ENCODE measurements at regions not wholly inside any gene's neighbourhood (a gene's known extent, or its start where the extent isn't known, plus 50 kb on each side); places are given as distances from the start of the nearest gene placed in this dataset.

- no peak for DNase-seq (ENCODE audit: extremely low read depth, low read depth)
- TF ChIP-seq, protein P1, sequence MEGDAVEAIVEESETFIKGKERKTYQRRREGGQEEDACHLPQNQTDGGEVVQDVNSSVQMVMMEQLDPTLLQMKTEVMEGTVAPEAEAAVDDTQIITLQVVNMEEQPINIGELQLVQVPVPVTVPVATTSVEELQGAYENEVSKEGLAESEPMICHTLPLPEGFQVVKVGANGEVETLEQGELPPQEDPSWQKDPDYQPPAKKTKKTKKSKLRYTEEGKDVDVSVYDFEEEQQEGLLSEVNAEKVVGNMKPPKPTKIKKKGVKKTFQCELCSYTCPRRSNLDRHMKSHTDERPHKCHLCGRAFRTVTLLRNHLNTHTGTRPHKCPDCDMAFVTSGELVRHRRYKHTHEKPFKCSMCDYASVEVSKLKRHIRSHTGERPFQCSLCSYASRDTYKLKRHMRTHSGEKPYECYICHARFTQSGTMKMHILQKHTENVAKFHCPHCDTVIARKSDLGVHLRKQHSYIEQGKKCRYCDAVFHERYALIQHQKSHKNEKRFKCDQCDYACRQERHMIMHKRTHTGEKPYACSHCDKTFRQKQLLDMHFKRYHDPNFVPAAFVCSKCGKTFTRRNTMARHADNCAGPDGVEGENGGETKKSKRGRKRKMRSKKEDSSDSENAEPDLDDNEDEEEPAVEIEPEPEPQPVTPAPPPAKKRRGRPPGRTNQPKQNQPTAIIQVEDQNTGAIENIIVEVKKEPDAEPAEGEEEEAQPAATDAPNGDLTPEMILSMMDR (IDR thresholded peaks at IDR 0.05; ENCODE audit: low read depth, low read length, missing control alignments): no peak
- H3K4me3 ChIP-seq (replicated peaks; ENCODE audit: low read depth, low read length): no peak overlapping the region
These were observed 533.2 kb upstream of the FAT1 start for GRCh38 chr4:187256897-187257296.

DNA sequence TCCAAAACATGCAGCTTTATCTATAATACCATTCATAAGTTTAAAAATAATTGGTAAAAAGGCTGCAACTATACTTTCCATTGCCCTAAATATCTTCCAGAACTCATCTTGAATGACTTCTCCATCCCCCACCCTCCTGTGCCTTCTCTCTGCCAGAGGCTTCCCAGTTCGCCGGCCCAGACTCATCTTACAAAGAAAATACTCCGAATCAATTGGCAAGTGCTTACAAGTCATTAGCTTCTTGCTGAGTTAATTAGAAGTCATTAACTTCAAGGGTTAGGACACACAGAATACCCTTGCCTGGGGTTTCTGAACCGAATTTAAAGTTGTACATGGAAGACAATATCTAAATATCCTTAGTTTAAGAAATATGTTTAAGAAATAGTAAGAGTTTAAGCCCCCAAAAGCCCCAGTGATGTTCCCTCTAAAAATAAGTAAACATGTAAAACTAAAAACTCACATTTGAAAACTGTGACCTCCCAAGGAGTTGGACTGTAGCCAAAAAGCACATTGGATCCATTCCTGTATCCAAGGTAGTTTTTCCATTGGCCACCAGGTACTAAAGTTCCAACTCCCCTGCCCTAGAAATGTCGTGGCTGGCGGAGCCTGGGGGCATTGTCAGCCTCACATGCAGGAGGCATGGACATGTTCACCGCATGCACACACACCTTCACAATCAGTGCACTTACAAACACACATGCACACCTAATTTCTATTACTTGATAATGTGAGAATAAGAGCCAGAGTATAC is 535.2 kb upstream of the FAT1 start:
- H3K4me3 ChIP-seq (replicated peaks; ENCODE audit: low read depth, low read length): no peak overlapping the region
- TF ChIP-seq, protein P1 (IDR thresholded peaks at IDR 0.05; ENCODE audit: low read depth, low read length, missing control alignments): no peak
- DNase-seq (ENCODE audit: extremely low read depth, low read depth): no peak

- TF ChIP-seq, protein P1 (IDR thresholded peaks at IDR 0.05; ENCODE audit: low read depth, low read length, missing control alignments): no peak
- no peak overlapping the region for H3K4me3 ChIP-seq (replicated peaks; ENCODE audit: low read depth, low read length)
- DNase-seq (ENCODE audit: extremely low read depth, low read depth): no peak
These were observed 545.3 kb upstream of the FAT1 start for GRCh38 chr4:187268940-187269339.

DNA sequence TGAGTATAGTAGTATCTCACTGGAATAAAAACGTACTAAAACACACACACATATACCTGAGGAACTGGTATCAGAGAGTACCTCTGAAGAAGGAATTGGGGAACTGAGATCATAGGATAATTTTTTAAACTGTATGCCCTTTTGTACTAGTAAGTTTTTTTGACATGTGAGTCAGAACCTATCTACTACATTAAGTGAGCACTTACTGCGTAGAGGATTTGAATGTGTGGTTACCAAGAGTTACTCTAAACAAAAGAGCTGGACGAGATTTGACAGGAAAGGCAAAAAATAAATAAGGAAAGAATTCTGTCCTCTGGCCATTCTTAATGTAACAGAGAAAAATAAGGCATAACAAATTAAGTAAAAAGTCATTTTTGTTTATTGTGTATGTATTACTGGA is 546.5 kb upstream of the FAT1 start:
- TF ChIP-seq, protein P1 (IDR thresholded peaks at IDR 0.05; ENCODE audit: low read depth, low read length, missing control alignments): no peak
- DNase-seq (ENCODE audit: extremely low read depth, low read depth): no peak
- H3K4me3 ChIP-seq (replicated peaks; ENCODE audit: low read depth, low read length): no peak overlapping the region

GRCh38 chr4:187271848-187272247 is 548.2 kb upstream of the FAT1 start:
- no peak for DNase-seq (ENCODE audit: extremely low read depth, low read depth)
- TF ChIP-seq, protein P1 (IDR thresholded peaks at IDR 0.05; ENCODE audit: low read depth, low read length, missing control alignments): no peak
- no peak overlapping the region for H3K4me3 ChIP-seq (replicated peaks; ENCODE audit: low read depth, low read length)

DNA sequence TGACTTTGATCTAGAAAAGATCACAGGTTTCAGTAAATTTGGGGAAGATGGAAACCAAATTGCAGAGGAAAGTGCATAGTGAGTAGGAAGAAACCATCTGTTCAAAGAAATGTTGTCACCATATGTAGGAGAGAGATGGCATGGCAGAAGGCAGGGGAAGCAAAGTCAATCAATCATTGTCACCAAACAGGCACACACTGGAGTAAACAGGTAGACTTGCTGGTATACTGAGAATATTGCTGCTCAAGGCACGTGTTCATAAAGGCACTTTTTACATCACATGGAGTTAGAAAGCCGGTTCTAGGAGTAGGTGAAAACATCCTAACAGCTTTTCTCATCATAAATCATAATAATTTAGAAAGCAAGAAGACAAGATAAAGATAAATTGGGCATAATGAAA is 550.5 kb upstream of the FAT1 start:
- TF ChIP-seq, protein P1 (IDR thresholded peaks at IDR 0.05; ENCODE audit: low read depth, low read length, missing control alignments): no peak

More for the DNA sequence above, 550.5 kb upstream of the FAT1 start:
- no peak for DNase-seq (ENCODE audit: extremely low read depth, low read depth)
- no peak overlapping the region for H3K4me3 ChIP-seq (replicated peaks; ENCODE audit: low read depth, low read length)
